Stimulated activated CD8-positive, alpha-beta memory T cell treated with anti-CD3 and anti-CD28 coated beads, Interleukin-4, amount 100 ng/mL, for 48 hours (primary cell): ENCODE measurements at regions not wholly inside any gene's neighbourhood (a gene's known extent, or its start where the extent isn't known, plus 50 kb on each side); places are given as distances from the start of the nearest gene placed in this dataset.
"Not testable (repeated sequence)": the region's sequence is repeated elsewhere in the genome, so short reads cannot be mapped to it uniquely, and the experiment has no call there.

Experiments
- DNase-seq: peaks from one replicate; pipeline ENCODE4 v3.0.0-alpha.2; 2020

- DNase-seq, result no peak
Observed at GRCh38 chr1:14142397-14143100, 442.6 kb downstream of the PRDM2 start.

- no peak for DNase-seq
Observed at GRCh38 chr1:14143777-14144176, 443.8 kb downstream of the PRDM2 start.

- DNase-seq, result no peak
Observed at GRCh38 chr1:14148526-14148925, 448.5 kb downstream of the PRDM2 start.

- no peak for DNase-seq
Observed at GRCh38 chr1:14149431-14149830, 449.1 kb upstream of the KAZN start.

GRCh38 chr1:14156543-14156942, 441.9 kb upstream of the KAZN start:
- no peak for DNase-seq

- DNase-seq, result no peak
Observed at GRCh38 chr1:14160781-14161180, 437.7 kb upstream of the KAZN start.

GRCh38 chr1:14163246-14163645, 435.2 kb upstream of the KAZN start:
- DNase-seq, result no peak

- DNase-seq, result no peak
Observed at GRCh38 chr1:14165371-14165801, 433.1 kb upstream of the KAZN start.

GRCh38 chr1:14167884-14168283, 430.6 kb upstream of the KAZN start:
- DNase-seq, result no peak

- no peak for DNase-seq
Observed at GRCh38 chr1:14168326-14169063, 430.0 kb upstream of the KAZN start.

- no peak for DNase-seq
Observed at GRCh38 chr1:14173598-14173997, 424.9 kb upstream of the KAZN start.

- not testable (repeated sequence) for DNase-seq
Observed at GRCh38 chr1:14177866-14178265, 420.6 kb upstream of the KAZN start.

- no peak for DNase-seq
Observed at GRCh38 chr1:14180738-14181137, 417.7 kb upstream of the KAZN start.

- no peak for DNase-seq
Observed at GRCh38 chr1:14181191-14181795, 417.2 kb upstream of the KAZN start.

GRCh38 chr1:14182856-14183255, 415.6 kb upstream of the KAZN start:
- DNase-seq, result no peak

GRCh38 chr1:14183329-14183728, 415.2 kb upstream of the KAZN start:
- DNase-seq, result no peak

GRCh38 chr1:14184454-14184853, 414.0 kb upstream of the KAZN start:
- DNase-seq, result no peak

- DNase-seq, result no peak
Observed at GRCh38 chr1:14189381-14189780, 409.1 kb upstream of the KAZN start.

- DNase-seq, result no peak
Observed at GRCh38 chr1:14190508-14190907, 408.0 kb upstream of the KAZN start.

GRCh38 chr1:14194511-14194910, 404.0 kb upstream of the KAZN start:
- DNase-seq, result no peak

- DNase-seq, result no peak
Observed at GRCh38 chr1:14205066-14205465, 393.4 kb upstream of the KAZN start.

- no peak for DNase-seq
Observed at GRCh38 chr1:14215151-14215550, 383.3 kb upstream of the KAZN start.

- no peak for DNase-seq
Observed at GRCh38 chr1:14217384-14217783, 381.1 kb upstream of the KAZN start.

GRCh38 chr1:14220324-14220723, 378.2 kb upstream of the KAZN start:
- no peak for DNase-seq
